IPS DF 19.7 (cell line): ENCODE measurements at regions not wholly inside any gene's neighbourhood (a gene's known extent, or its start where the extent isn't known, plus 50 kb on each side); places are given as distances from the start of the nearest gene placed in this dataset.
"Not testable (repeated sequence)": the region's sequence is repeated elsewhere in the genome, so short reads cannot be mapped to it uniquely, and the experiment has no call there.

Source experiments
- DNase-seq: peaks from one replicate; pipeline ENCODE4 v3.0.0-alpha.2; 2013; ENCODE audit warnings: low read depth, low spot score

GRCh38 chr17:71600137-71600789 is 520.6 kb upstream of the SOX9 start:
- DNase-seq, result no peak

GRCh38 chr17:71601894-71602504 is 518.8 kb upstream of the SOX9 start:
- DNase-seq, result no peak

- DNase-seq, result no peak
These were observed 506.8 kb upstream of the SOX9 start for GRCh38 chr17:71613996-71614395.

- DNase-seq, result no peak
These were observed 505.0 kb upstream of the SOX9 start for GRCh38 chr17:71615820-71616219.

- not testable (repeated sequence) for DNase-seq
These were observed 503.1 kb upstream of the SOX9 start for GRCh38 chr17:71617767-71618166.

- no peak for DNase-seq
These were observed 495.5 kb upstream of the SOX9 start for GRCh38 chr17:71625330-71625729.

GRCh38 chr17:71628306-71628705 is 492.5 kb upstream of the SOX9 start:
- DNase-seq, result no peak

- no peak for DNase-seq
These were observed 489.3 kb upstream of the SOX9 start for GRCh38 chr17:71631483-71631882.

- no peak for DNase-seq
These were observed 488.5 kb upstream of the SOX9 start for GRCh38 chr17:71632328-71632727.

- no peak for DNase-seq
These were observed 487.4 kb upstream of the SOX9 start for GRCh38 chr17:71633391-71633849.

GRCh38 chr17:71634376-71634775 is 486.4 kb upstream of the SOX9 start:
- no peak for DNase-seq

- DNase-seq, result no peak
These were observed 485.6 kb upstream of the SOX9 start for GRCh38 chr17:71635187-71635586.

GRCh38 chr17:71636644-71637043 is 484.2 kb upstream of the SOX9 start:
- no peak for DNase-seq

- no peak for DNase-seq
These were observed 482.2 kb upstream of the SOX9 start for GRCh38 chr17:71638668-71639067.

- no peak for DNase-seq
These were observed 481.0 kb upstream of the SOX9 start for GRCh38 chr17:71639865-71640264.

GRCh38 chr17:71646890-71647289 is 473.9 kb upstream of the SOX9 start:
- DNase-seq, result not testable (repeated sequence)

GRCh38 chr17:71648342-71648741 is 472.5 kb upstream of the SOX9 start:
- DNase-seq, result not testable (repeated sequence)

GRCh38 chr17:71649941-71650350 is 470.9 kb upstream of the SOX9 start:
- DNase-seq, result no peak

GRCh38 chr17:71655542-71655941 is 465.3 kb upstream of the SOX9 start:
- DNase-seq, result no peak

- DNase-seq, result no peak
These were observed 463.6 kb upstream of the SOX9 start for GRCh38 chr17:71656964-71657858.

GRCh38 chr17:71658996-71659395 is 461.8 kb upstream of the SOX9 start:
- DNase-seq, result no peak

- no peak for DNase-seq
These were observed 456.0 kb upstream of the SOX9 start for GRCh38 chr17:71664861-71665260.
